ENCODE measurements at regions not wholly inside any gene's neighbourhood (a gene's known extent, or its start where the extent isn't known, plus 50 kb on each side); places are given as distances from the start of the nearest gene placed in this dataset.

DNA sequence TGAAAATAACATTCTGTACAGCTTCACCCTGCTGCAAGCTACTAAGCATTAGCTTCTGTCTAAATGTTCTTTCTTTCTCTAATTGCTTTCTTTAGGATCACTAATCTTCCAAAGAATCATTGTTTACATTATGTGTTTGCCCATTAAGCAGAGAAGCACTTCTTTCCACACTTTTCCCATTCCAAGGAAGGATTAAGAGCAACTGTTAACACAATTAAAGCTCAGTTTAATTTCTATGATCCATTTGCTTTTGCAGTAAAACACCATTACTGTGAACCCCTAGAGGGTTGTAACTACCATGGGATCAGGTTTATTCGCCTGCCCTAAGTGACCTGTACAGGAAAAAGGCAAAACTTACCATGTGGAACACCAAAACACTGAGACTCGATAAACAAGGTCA is 125.8 kb upstream of the ZNF385D start:
- TF ChIP-seq EZH2 (IDR thresholded peaks at IDR 0.05; ENCODE audit: borderline replicate concordance, low read depth, low read length, poor library complexity, severe bottlenecking), result no peak
- TF ChIP-seq CTCF (conservative IDR thresholded peaks at IDR 0.05; ENCODE audit: low read depth, low read length), result no peak
- DNase-seq (ENCODE audit: low spot score), result no peak
- BruUV-seq (replicated peaks), result no TSS peak
- H3K27ac ChIP-seq (ENCODE audit: low read depth, low read length, poor library complexity, severe bottlenecking), result no peak overlapping the region
- CTCF ChIA-PET, result no interaction called here
- no peaks in the 10 kb centered on the region for H3K27me3 ChIP-seq (replicated peaks; ENCODE audit: insufficient read depth, low read depth, low read length, poor library complexity)
- intact Hi-C loops (cut with micrococcal nuclease; ENCODE audit: unreplicated experiment), result no loop called here
- POLR2A ChIA-PET (ENCODE audit: low non-redundant PET), result no interaction called here
- no peaks in the 10 kb centered on the region for H3K4me1 ChIP-seq (ENCODE audit: insufficient read depth, low read length, poor library complexity, severe bottlenecking)
- H3K4me3 ChIP-seq (ENCODE audit: low read depth, low read length, poor library complexity, severe bottlenecking), result no peak overlapping the region
- no peaks in the 10 kb centered on the region for H3K36me3 ChIP-seq (ENCODE audit: insufficient read depth, low read length, poor library complexity, severe bottlenecking)
- H3K9me3 ChIP-seq (ENCODE audit: low read depth, low read length, poor library complexity, severe bottlenecking), result peaks cover 19% of the 10 kb centered on the region

GRCh38 chr3:21877214-21877754 is 126.3 kb upstream of the ZNF385D start:
- POLR2A ChIA-PET (ENCODE audit: low non-redundant PET), result no interaction called here
- Histone ChIP-seq H3K4me1 (ENCODE audit: insufficient read depth, low read length, poor library complexity, severe bottlenecking) (no peaks in the 10 kb centered on the region), H3K27ac (ENCODE audit: low read depth, low read length, poor library complexity, severe bottlenecking) (no peak overlapping the region), H3K36me3 (ENCODE audit: insufficient read depth, low read length, poor library complexity, severe bottlenecking) (no peaks in the 10 kb centered on the region), H3K27me3 (replicated peaks; ENCODE audit: insufficient read depth, low read depth, low read length, poor library complexity) (no peaks in the 10 kb centered on the region), H3K9me3 (ENCODE audit: low read depth, low read length, poor library complexity, severe bottlenecking) (peaks cover 19% of the 10 kb centered on the region), H3K4me3 (ENCODE audit: low read depth, low read length, poor library complexity, severe bottlenecking) (no peak overlapping the region)
- DNase-seq (ENCODE audit: low spot score), result no peak
- CTCF ChIA-PET, result no interaction called here
- intact Hi-C loops (cut with micrococcal nuclease; ENCODE audit: unreplicated experiment), result no loop called here
- no peak for TF ChIP-seq CTCF (conservative IDR thresholded peaks at IDR 0.05; ENCODE audit: low read depth, low read length)
- no peak for TF ChIP-seq EZH2 (IDR thresholded peaks at IDR 0.05; ENCODE audit: borderline replicate concordance, low read depth, low read length, poor library complexity, severe bottlenecking)
- BruUV-seq (replicated peaks), result no TSS peak

DNA sequence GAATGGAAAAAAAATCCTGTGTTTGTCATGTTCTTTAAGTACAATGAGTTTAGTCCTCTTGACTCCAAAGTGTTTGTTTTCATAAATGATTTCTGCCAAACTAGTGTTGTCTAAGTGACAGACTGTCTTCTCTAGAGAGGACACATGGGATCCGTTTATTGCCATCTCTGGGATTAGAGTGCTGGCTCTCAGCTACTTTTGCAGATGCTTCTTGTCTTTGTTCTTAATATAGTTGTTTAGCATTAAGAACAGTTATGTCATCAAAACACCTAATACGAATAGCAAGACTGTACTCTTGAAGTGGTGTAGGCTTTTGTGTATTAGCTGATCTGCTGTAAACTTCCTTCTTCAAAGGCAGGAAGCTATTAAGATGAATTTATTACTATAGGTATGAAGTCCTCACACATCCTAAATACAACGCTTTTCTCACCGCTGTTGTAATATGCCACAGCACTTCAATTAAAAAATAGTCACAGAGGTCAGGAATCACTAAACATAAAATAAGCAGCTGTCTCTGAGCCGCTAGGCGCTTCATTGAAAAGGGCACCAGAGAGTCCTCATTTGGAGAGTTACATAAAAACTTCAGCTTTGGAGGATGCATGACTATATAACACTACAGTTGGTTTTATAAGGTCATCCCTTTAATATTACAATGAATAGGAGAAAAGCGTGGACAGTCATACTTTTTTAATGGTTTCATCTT is 128.3 kb upstream of the ZNF385D start:
- Histone ChIP-seq H3K4me1 (ENCODE audit: insufficient read depth, low read length, poor library complexity, severe bottlenecking) (no peaks in the 10 kb centered on the region), H3K27me3 (replicated peaks; ENCODE audit: insufficient read depth, low read depth, low read length, poor library complexity) (no peaks in the 10 kb centered on the region), H3K4me3 (ENCODE audit: low read depth, low read length, poor library complexity, severe bottlenecking) (no peak overlapping the region), H3K36me3 (ENCODE audit: insufficient read depth, low read length, poor library complexity, severe bottlenecking) (no peaks in the 10 kb centered on the region), H3K9me3 (ENCODE audit: low read depth, low read length, poor library complexity, severe bottlenecking) (peaks cover 19% of the 10 kb centered on the region), H3K27ac (ENCODE audit: low read depth, low read length, poor library complexity, severe bottlenecking) (no peak overlapping the region)
- CTCF ChIA-PET, result no interaction called here
- no TSS peak for BruUV-seq (replicated peaks)
- intact Hi-C loops (cut with micrococcal nuclease; ENCODE audit: unreplicated experiment), result no loop called here
- DNase-seq (ENCODE audit: low spot score), result no peak
- POLR2A ChIA-PET (ENCODE audit: low non-redundant PET), result no interaction called here
- TF ChIP-seq EZH2 (IDR thresholded peaks at IDR 0.05; ENCODE audit: borderline replicate concordance, low read depth, low read length, poor library complexity, severe bottlenecking), result no peak
- TF ChIP-seq CTCF (conservative IDR thresholded peaks at IDR 0.05; ENCODE audit: low read depth, low read length), result no peak
